Lung (tissue), 11 donors: ENCODE measurements at regions not wholly inside any gene's neighbourhood (a gene's known extent, or its start where the extent isn't known, plus 50 kb on each side); places are given as distances from the start of the nearest gene placed in this dataset.

Experiments used
- ATAC-seq: fragments of 200-7000 bp; cut with Tn5 transposase; one replicate; pipeline ENCODE4 v1.9.1; 2020; ENCODE audit warnings: moderate number of reproducible peaks; ENCODE audit not compliant: insufficient read depth, low FRiP score
- DNase-seq, 3 donors: peaks; one replicate each; pipeline ENCODE4 v3.0.0-alpha.2; 2013 to 2017
- H3K27ac ChIP-seq, 2 donors: one replicate each; pipeline ENCODE4 v1.5.1; 2013; ENCODE audit warnings: mild to moderate bottlenecking in 2 of 2, moderate library complexity in 2 of 2, control low read depth in 1 of 2, inconsistent platforms in 1 of 2, low read depth in 1 of 2, low read length in 1 of 2
- H3K27me3 ChIP-seq, 3 donors: one replicate each; pipeline ENCODE4 v1.5.1; 2013; ENCODE audit warnings: low read length in 2 of 3; ENCODE audit not compliant: control insufficient read depth in 3 of 3, insufficient read depth in 3 of 3
- H3K36me3 ChIP-seq, 4 donors: one replicate each; pipeline ENCODE4 v1.5.1; 2013; ENCODE audit warnings: low read length in 4 of 4, mild to moderate bottlenecking in 1 of 4, moderate library complexity in 1 of 4; ENCODE audit not compliant: control insufficient read depth in 4 of 4, insufficient read depth in 4 of 4
- H3K4me1 ChIP-seq, 5 donors: one replicate each; pipeline ENCODE4 v1.5.1; 2013; ENCODE audit warnings: low read length in 5 of 5, mild to moderate bottlenecking in 2 of 5, moderate library complexity in 1 of 5; ENCODE audit not compliant: control insufficient read depth in 5 of 5, insufficient read depth in 5 of 5
- H3K4me3 ChIP-seq: one replicate; pipeline ENCODE4 v1.5.1; 2013; ENCODE audit warnings: mild to moderate bottlenecking, control low read depth, moderate library complexity
- H3K9ac ChIP-seq, 2 donors: one replicate each; pipeline ENCODE4 v1.5.1; 2013; ENCODE audit warnings: low read length in 2 of 2, control low read depth in 1 of 2; ENCODE audit not compliant: insufficient read depth in 1 of 2
- H3K9me3 ChIP-seq, 4 donors: one replicate each; pipeline ENCODE4 v1.5.1; 2013; ENCODE audit warnings: low read length in 3 of 4, mild to moderate bottlenecking in 1 of 4, moderate library complexity in 1 of 4; ENCODE audit not compliant: control insufficient read depth in 4 of 4, insufficient read depth in 3 of 4
- CTCF ChIP-seq: IDR thresholded peaks from 2 replicates; pipeline ENCODE4 v1.5.1; 2012; ENCODE audit warnings: mild to moderate bottlenecking; ENCODE audit errors: control extremely low read depth, extremely low read depth
- WGBS, 2 donors: extraction: QIAGEN DNeasy Blood & Tissue Kit; methylation state at CpG; one replicate each; pipeline ENCODE4 v1.1.7; 2013; 5-methylcytosine and 5-hydroxymethylcytosine counted together
- donor health status: control.
- donor health status: control.
- donor health status: Bipolar disorder and iron deficiency.
- donor health status: healthy.
- donor health status: DM: yes; HTN: yes; CAD: no.

- H3K27ac ChIP-seq = no peak overlapping the region
- H3K9ac ChIP-seq = no peak overlapping the region
- H3K9me3 ChIP-seq = peaks cover 0 to 3% (median 0%) of the 10 kb centered on the region in 4 donors
- WGBS, 2 donors = 51 to 70% methylated on average over 1 of the region's 1 CpG
- TF ChIP-seq CTCF = no peak
- ATAC-seq (no peak), DNase-seq (no peak)
- no peak overlapping the region for H3K4me3 ChIP-seq
- no peaks in the 10 kb centered on the region for H3K27me3 ChIP-seq
- H3K4me1 ChIP-seq = no peaks in the 10 kb centered on the region
- H3K36me3 ChIP-seq = no peaks in the 10 kb centered on the region
Observed at GRCh38 chr13:47121092-47121763, 224.4 kb upstream of the HTR2A start.

- H3K9me3 ChIP-seq = peaks cover 0 to 3% (median 0%) of the 10 kb centered on the region in 4 donors
- no peak overlapping the region for H3K27ac ChIP-seq
- H3K9ac ChIP-seq = no peak overlapping the region
- 80 to 86% methylated on average over 5 of the region's 5 CpGs for WGBS, 2 donors
- DNase-seq = no peak
- no peak for ATAC-seq
- no peak for TF ChIP-seq CTCF
- H3K27me3 ChIP-seq = no peaks in the 10 kb centered on the region
- H3K36me3 ChIP-seq = no peaks in the 10 kb centered on the region
- no peaks in the 10 kb centered on the region for H3K4me1 ChIP-seq
- H3K4me3 ChIP-seq = no peak overlapping the region
Observed at GRCh38 chr13:47120282-47120681, 223.4 kb upstream of the HTR2A start.

GRCh38 chr13:47119575-47120235, 222.9 kb upstream of the HTR2A start:
- Histone ChIP-seq H3K27me3 (no peaks in the 10 kb centered on the region), H3K9ac (no peak overlapping the region), H3K4me1 (no peaks in the 10 kb centered on the region), H3K27ac (no peak overlapping the region), H3K4me3 (no peak overlapping the region), H3K36me3 (no peaks in the 10 kb centered on the region), H3K9me3 (peaks cover 0 to 3% (median 0%) of the 10 kb centered on the region in 4 donors)
- TF ChIP-seq CTCF = no peak
- no peak for DNase-seq
- 78 to 83% methylated on average over 2 of the region's 2 CpGs for WGBS, 2 donors
- ATAC-seq = no peak
